ENCODE measurements at regions not wholly inside any gene's neighbourhood (a gene's known extent, or its start where the extent isn't known, plus 50 kb on each side); places are given as distances from the start of the nearest gene placed in this dataset.

GRCh38 chr13:90170208-90170607, 1177.3 kb upstream of the MIR17HG start:
- TF ChIP-seq CTCF (IDR thresholded peaks at IDR 0.05; ENCODE audit: insufficient read depth, low read length): no peak
- TF ChIP-seq REST (IDR thresholded peaks at IDR 0.05; ENCODE audit: insufficient replicate concordance, low read depth): no peak
- no peak for TF ChIP-seq GABPA (IDR thresholded peaks at IDR 0.05; ENCODE audit: low read depth)
